ENCODE measurements at regions not wholly inside any gene's neighbourhood (a gene's known extent, or its start where the extent isn't known, plus 50 kb on each side); places are given as distances from the start of the nearest gene placed in this dataset.

- TF ChIP-seq CTCF (IDR thresholded peaks at IDR 0.05) (no peak), POLR2AphosphoS5 (IDR thresholded peaks at IDR 0.05) (no peak), POLR2A (IDR thresholded peaks at IDR 0.05) (no peak), EP300 (IDR thresholded peaks at IDR 0.05) (no peak)
- no peaks in the 10 kb centered on the region for H3K9me3 ChIP-seq
- peaks cover 100% of the 10 kb centered on the region for H3K27me3 ChIP-seq
- 50 to 100% methylated on average over 1 of the region's 10 CpGs for WGBS, 2 donors (ENCODE audit: low coverage in 1 of 2)
- ATAC-seq: no peak
- peaks cover 0 to 16% (median 0%) of the 10 kb centered on the region in 3 donors for H3K4me1 ChIP-seq
- H3K4me3 ChIP-seq: no peak overlapping the region
- no peaks in the 10 kb centered on the region for H3K36me3 ChIP-seq
- no peak overlapping the region for H3K27ac ChIP-seq
Observed at GRCh38 chr20:63068711-63069367, 62.1 kb upstream of the BHLHE23 start.

- Histone ChIP-seq H3K27ac (no peak overlapping the region), H3K9me3 (no peaks in the 10 kb centered on the region), H3K4me1 (peaks cover 0 to 16% (median 0%) of the 10 kb centered on the region in 3 donors), H3K4me3 (no peak overlapping the region), H3K27me3 (peaks cover 100% of the 10 kb centered on the region), H3K36me3 (no peaks in the 10 kb centered on the region)
- TF ChIP-seq POLR2AphosphoS5 (IDR thresholded peaks at IDR 0.05) (no peak), POLR2A (IDR thresholded peaks at IDR 0.05) (no peak), EP300 (IDR thresholded peaks at IDR 0.05) (no peak), CTCF (IDR thresholded peaks at IDR 0.05) (no peak)
- ATAC-seq: no peak
- WGBS, 2 donors (ENCODE audit: low coverage in 1 of 2): 55 to 87% methylated on average over 3 to 10 of the region's 26 CpGs
Observed at GRCh38 chr20:63067721-63068560, 61.2 kb upstream of the BHLHE23 start.

GRCh38 chr20:63067266-63067635 is 60.5 kb upstream of the BHLHE23 start:
- TF ChIP-seq EP300 (IDR thresholded peaks at IDR 0.05) (no peak), POLR2A (IDR thresholded peaks at IDR 0.05) (no peak), POLR2AphosphoS5 (IDR thresholded peaks at IDR 0.05) (no peak), CTCF (IDR thresholded peaks at IDR 0.05) (no peak)
- Histone ChIP-seq H3K36me3 (no peaks in the 10 kb centered on the region), H3K27me3 (peaks cover 100% of the 10 kb centered on the region), H3K27ac (no peak overlapping the region), H3K4me1 (peaks cover 0 to 13% (median 0%) of the 10 kb centered on the region in 3 donors), H3K4me3 (no peak overlapping the region), H3K9me3 (no peaks in the 10 kb centered on the region)
- ATAC-seq: no peak
- 40% methylated on average over 1 of the region's 12 CpGs; no CpG with 5 or more reads in 1 of the 2 donors for WGBS, 2 donors (ENCODE audit: low coverage in 1 of 2)

GRCh38 chr20:63066506-63067265 is 59.9 kb upstream of the BHLHE23 start:
- WGBS, 2 donors (ENCODE audit: low coverage in 1 of 2): 61 to 79% methylated on average over 6 to 12 of the region's 23 CpGs
- Histone ChIP-seq H3K27me3 (peaks cover 100% of the 10 kb centered on the region), H3K27ac (no peak overlapping the region), H3K4me3 (no peak overlapping the region), H3K9me3 (no peaks in the 10 kb centered on the region), H3K36me3 (no peaks in the 10 kb centered on the region), H3K4me1 (peaks cover 0 to 7% (median 0%) of the 10 kb centered on the region in 3 donors)
- no peak for TF ChIP-seq EP300 (IDR thresholded peaks at IDR 0.05)
- TF ChIP-seq POLR2AphosphoS5 (IDR thresholded peaks at IDR 0.05): no peak
- no peak for TF ChIP-seq POLR2A (IDR thresholded peaks at IDR 0.05)
- no peak for TF ChIP-seq CTCF (IDR thresholded peaks at IDR 0.05)
- no peak for ATAC-seq
